ENCODE measurements at regions not wholly inside any gene's neighbourhood (a gene's known extent, or its start where the extent isn't known, plus 50 kb on each side); places are given as distances from the start of the nearest gene placed in this dataset.

GRCh38 chr11:129324533-129325175 is 51.0 kb upstream of the BARX2 start:
- Histone ChIP-seq H3K4me3 (ENCODE audit: insufficient read depth, low read length) (peak overlapping the region; percentile 41), H3K4me1 (ENCODE audit: insufficient read depth, low read length) (peaks cover 7% of the 10 kb centered on the region), H3K27me3 (ENCODE audit: insufficient read depth, low read length) (no peaks in the 10 kb centered on the region), H3K36me3 (ENCODE audit: insufficient read depth, low read length) (no peaks in the 10 kb centered on the region), H3K9me3 (ENCODE audit: low read depth, low read length) (no peaks in the 10 kb centered on the region), H2AFZ (ENCODE audit: low read length) (peak overlapping the region; percentile 72), H4K20me1 (ENCODE audit: insufficient read depth, low read length) (no peaks in the 10 kb centered on the region), H3K4me2 (ENCODE audit: insufficient read depth, low read length) (peak overlapping the region; percentile 71), H3K79me2 (ENCODE audit: insufficient read depth, low read length) (no peaks in the 10 kb centered on the region), H3K27ac (ENCODE audit: low read depth, low read length) (no peak overlapping the region)
- TF ChIP-seq CTCF (IDR thresholded peaks at IDR 0.05; ENCODE audit: extremely low read depth, low read depth, low read length) = no peak
- DNase-seq (ENCODE audit: insufficient read length, low spot score, missing footprints) = peak; percentile 80

- H3K27me3 ChIP-seq (ENCODE audit: insufficient read depth, low read length) = no peaks in the 10 kb centered on the region
- no peaks in the 10 kb centered on the region for H3K36me3 ChIP-seq (ENCODE audit: insufficient read depth, low read length)
- no peaks in the 10 kb centered on the region for H4K20me1 ChIP-seq (ENCODE audit: insufficient read depth, low read length)
- peak overlapping the region; percentile 71 for H3K4me2 ChIP-seq (ENCODE audit: insufficient read depth, low read length)
- peaks cover 7% of the 10 kb centered on the region for H3K4me1 ChIP-seq (ENCODE audit: insufficient read depth, low read length)
- H3K79me2 ChIP-seq (ENCODE audit: insufficient read depth, low read length) = no peaks in the 10 kb centered on the region
- H3K4me3 ChIP-seq (ENCODE audit: insufficient read depth, low read length) = peak overlapping the region; percentile 41
- no peak for DNase-seq (ENCODE audit: insufficient read length, low spot score, missing footprints)
- TF ChIP-seq CTCF (IDR thresholded peaks at IDR 0.05; ENCODE audit: extremely low read depth, low read depth, low read length) = no peak
- H3K9me3 ChIP-seq (ENCODE audit: low read depth, low read length) = no peaks in the 10 kb centered on the region
- no peak overlapping the region for H3K27ac ChIP-seq (ENCODE audit: low read depth, low read length)
- H2AFZ ChIP-seq (ENCODE audit: low read length) = peak overlapping the region; percentile 72
Observed at GRCh38 chr11:129323896-129324502, 51.6 kb upstream of the BARX2 start.

- Histone ChIP-seq H2AFZ (ENCODE audit: low read length) (no peak overlapping the region), H3K27me3 (ENCODE audit: insufficient read depth, low read length) (no peaks in the 10 kb centered on the region), H3K9me3 (ENCODE audit: low read depth, low read length) (no peaks in the 10 kb centered on the region), H3K4me2 (ENCODE audit: insufficient read depth, low read length) (no peak overlapping the region), H4K20me1 (ENCODE audit: insufficient read depth, low read length) (no peaks in the 10 kb centered on the region), H3K27ac (ENCODE audit: low read depth, low read length) (no peak overlapping the region), H3K4me1 (ENCODE audit: insufficient read depth, low read length) (peaks cover 7% of the 10 kb centered on the region), H3K4me3 (ENCODE audit: insufficient read depth, low read length) (no peak overlapping the region), H3K36me3 (ENCODE audit: insufficient read depth, low read length) (no peaks in the 10 kb centered on the region), H3K79me2 (ENCODE audit: insufficient read depth, low read length) (no peaks in the 10 kb centered on the region)
- no peak for DNase-seq (ENCODE audit: insufficient read length, low spot score, missing footprints)
- no peak for TF ChIP-seq CTCF (IDR thresholded peaks at IDR 0.05; ENCODE audit: extremely low read depth, low read depth, low read length)
Observed at GRCh38 chr11:129322941-129323340, 52.7 kb upstream of the BARX2 start.

- no peaks in the 10 kb centered on the region for H3K27me3 ChIP-seq (ENCODE audit: insufficient read depth, low read length)
- no peaks in the 10 kb centered on the region for H4K20me1 ChIP-seq (ENCODE audit: insufficient read depth, low read length)
- H3K4me2 ChIP-seq (ENCODE audit: insufficient read depth, low read length) = no peak overlapping the region
- H3K27ac ChIP-seq (ENCODE audit: low read depth, low read length) = no peak overlapping the region
- no peak overlapping the region for H3K4me3 ChIP-seq (ENCODE audit: insufficient read depth, low read length)
- no peak overlapping the region for H2AFZ ChIP-seq (ENCODE audit: low read length)
- peaks cover 7% of the 10 kb centered on the region for H3K4me1 ChIP-seq (ENCODE audit: insufficient read depth, low read length)
- no peaks in the 10 kb centered on the region for H3K9me3 ChIP-seq (ENCODE audit: low read depth, low read length)
- H3K36me3 ChIP-seq (ENCODE audit: insufficient read depth, low read length) = no peaks in the 10 kb centered on the region
- no peak for TF ChIP-seq CTCF (IDR thresholded peaks at IDR 0.05; ENCODE audit: extremely low read depth, low read depth, low read length)
- H3K79me2 ChIP-seq (ENCODE audit: insufficient read depth, low read length) = no peaks in the 10 kb centered on the region
- no peak for DNase-seq (ENCODE audit: insufficient read length, low spot score, missing footprints)
Observed at GRCh38 chr11:129321076-129321475, 54.6 kb upstream of the BARX2 start.

Data from osteoblast (primary cell).